Keratinocyte (primary cell): ENCODE measurements at regions not wholly inside any gene's neighbourhood (a gene's known extent, or its start where the extent isn't known, plus 50 kb on each side); places are given as distances from the start of the nearest gene placed in this dataset.

ENCODE experiments used
- EZH2 ChIP-seq: IDR thresholded peaks from one replicate; pipeline ENCODE4 v1.6.1; 2012; ENCODE audit warnings: inconsistent platforms, mild to moderate bottlenecking, low read length, moderate library complexity
- TF ChIP-seq, protein P1 (sequence below), 3 experiments: IDR thresholded peaks in 1 of 3; conservative IDR thresholded peaks in 1 of 3; optimal IDR thresholded peaks in 1 of 3; 2 replicates in 2 of 3; 3 replicates in 1 of 3; pipeline versions ENCODE3 to v1.5.1; 2011; ENCODE audit warnings: low read length in 3 of 3, mild to moderate bottlenecking in 3 of 3, moderate library complexity in 2 of 3, control low read depth in 1 of 3, inconsistent platforms in 1 of 3; ENCODE audit not compliant: insufficient read depth in 2 of 3; ENCODE audit errors: extremely low read depth in 1 of 3

DNA sequence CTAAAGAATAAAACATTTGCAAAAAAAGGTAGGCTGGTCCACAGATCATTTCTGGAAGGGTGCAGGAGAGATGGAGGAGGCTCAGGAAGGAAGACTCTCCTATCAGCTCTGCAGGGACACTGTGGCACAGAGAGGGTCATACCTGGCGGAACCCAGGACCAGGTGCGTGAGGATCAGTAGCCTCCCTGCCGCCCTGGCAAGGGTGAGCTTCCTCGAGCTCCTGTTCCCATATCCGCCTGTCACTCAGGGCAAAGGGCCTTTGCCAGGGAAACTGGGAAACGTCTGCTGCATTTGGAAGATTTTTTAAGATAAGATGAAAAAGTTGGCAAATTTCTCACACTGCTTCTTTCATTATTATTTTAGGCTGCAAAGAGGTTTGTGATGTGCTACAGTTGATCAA, 112.1 kb upstream of the TIAM1 start:
- TF ChIP-seq, protein P1, sequence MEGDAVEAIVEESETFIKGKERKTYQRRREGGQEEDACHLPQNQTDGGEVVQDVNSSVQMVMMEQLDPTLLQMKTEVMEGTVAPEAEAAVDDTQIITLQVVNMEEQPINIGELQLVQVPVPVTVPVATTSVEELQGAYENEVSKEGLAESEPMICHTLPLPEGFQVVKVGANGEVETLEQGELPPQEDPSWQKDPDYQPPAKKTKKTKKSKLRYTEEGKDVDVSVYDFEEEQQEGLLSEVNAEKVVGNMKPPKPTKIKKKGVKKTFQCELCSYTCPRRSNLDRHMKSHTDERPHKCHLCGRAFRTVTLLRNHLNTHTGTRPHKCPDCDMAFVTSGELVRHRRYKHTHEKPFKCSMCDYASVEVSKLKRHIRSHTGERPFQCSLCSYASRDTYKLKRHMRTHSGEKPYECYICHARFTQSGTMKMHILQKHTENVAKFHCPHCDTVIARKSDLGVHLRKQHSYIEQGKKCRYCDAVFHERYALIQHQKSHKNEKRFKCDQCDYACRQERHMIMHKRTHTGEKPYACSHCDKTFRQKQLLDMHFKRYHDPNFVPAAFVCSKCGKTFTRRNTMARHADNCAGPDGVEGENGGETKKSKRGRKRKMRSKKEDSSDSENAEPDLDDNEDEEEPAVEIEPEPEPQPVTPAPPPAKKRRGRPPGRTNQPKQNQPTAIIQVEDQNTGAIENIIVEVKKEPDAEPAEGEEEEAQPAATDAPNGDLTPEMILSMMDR (optimal IDR thresholded peaks at IDR 0.05 in 1 of 3, IDR thresholded peaks at IDR 0.05 in 1 of 3, conservative IDR thresholded peaks at IDR 0.05 in 1 of 3; ENCODE audit: extremely low read depth in 1 of 3, insufficient read depth in 2 of 3, low read length in 3 of 3): no peak
- no peak for TF ChIP-seq EZH2
